ENCODE measurements at regions not wholly inside any gene's neighbourhood (a gene's known extent, or its start where the extent isn't known, plus 50 kb on each side); places are given as distances from the start of the nearest gene placed in this dataset.

GRCh38 chr5:128838623-128839022 is 126.7 kb upstream of the SLC27A6 start:
- H3K36me3 ChIP-seq (ENCODE audit: control insufficient read depth, insufficient read depth, low read length) = no peaks in the 10 kb centered on the region
- no peak for DNase-seq (ENCODE audit: low read depth)
- no peaks in the 10 kb centered on the region for H3K27me3 ChIP-seq (ENCODE audit: control insufficient read depth, insufficient read depth, low read length)
- no peak overlapping the region for H3K4me3 ChIP-seq (ENCODE audit: low read depth, low read length)
- POLR2A ChIA-PET = no interaction called here
- CTCF ChIA-PET = no interaction called here
- no peak for TF ChIP-seq CTCF (IDR thresholded peaks at IDR 0.05; ENCODE audit: insufficient read depth, low read depth, low read length)

GRCh38 chr5:128842241-128842640 is 123.0 kb upstream of the SLC27A6 start:
- Histone ChIP-seq H3K27me3 (ENCODE audit: control insufficient read depth, insufficient read depth, low read length) (no peaks in the 10 kb centered on the region; the same call in 1 of the 2 replicates), H3K36me3 (ENCODE audit: control insufficient read depth, insufficient read depth, low read length) (no peaks in the 10 kb centered on the region), H3K4me3 (ENCODE audit: low read depth, low read length) (no peak overlapping the region)
- CTCF ChIA-PET = no interaction called here
- TF ChIP-seq CTCF (IDR thresholded peaks at IDR 0.05; ENCODE audit: insufficient read depth, low read depth, low read length) = no peak
- DNase-seq (ENCODE audit: low read depth) = no peak
- POLR2A ChIA-PET = no interaction called here

- no peaks in the 10 kb centered on the region; the same call in 1 of the 2 replicates for H3K27me3 ChIP-seq (ENCODE audit: control insufficient read depth, insufficient read depth, low read length)
- H3K36me3 ChIP-seq (ENCODE audit: control insufficient read depth, insufficient read depth, low read length) = no peaks in the 10 kb centered on the region
- DNase-seq (ENCODE audit: low read depth) = no peak
- no peak overlapping the region for H3K4me3 ChIP-seq (ENCODE audit: low read depth, low read length)
- CTCF ChIA-PET = interaction anchor here (0.7 to 1.5 kb wide), 3 partner anchors 625 to 638 kb away, joined by 3 read pairs; no protein-coding TSS in a partner anchor
- POLR2A ChIA-PET = no interaction called here
- TF ChIP-seq CTCF (IDR thresholded peaks at IDR 0.05; ENCODE audit: insufficient read depth, low read depth, low read length) = peak; percentile 16; the same call in 1 of the 2 replicates
These were observed 120.8 kb upstream of the SLC27A6 start for GRCh38 chr5:128844354-128844923.

GRCh38 chr5:128850049-128850448 is 115.2 kb upstream of the SLC27A6 start:
- CTCF ChIA-PET = no interaction called here
- no peaks in the 10 kb centered on the region for H3K36me3 ChIP-seq (ENCODE audit: control insufficient read depth, insufficient read depth, low read length)
- no peaks in the 10 kb centered on the region; the same call in 1 of the 2 replicates for H3K27me3 ChIP-seq (ENCODE audit: control insufficient read depth, insufficient read depth, low read length)
- DNase-seq (ENCODE audit: low read depth) = no peak
- POLR2A ChIA-PET = no interaction called here
- no peak for TF ChIP-seq CTCF (IDR thresholded peaks at IDR 0.05; ENCODE audit: insufficient read depth, low read depth, low read length)
- no peak overlapping the region for H3K4me3 ChIP-seq (ENCODE audit: low read depth, low read length)

GRCh38 chr5:128854931-128855330 is 110.4 kb upstream of the SLC27A6 start:
- Histone ChIP-seq H3K4me3 (ENCODE audit: low read depth, low read length) (no peak overlapping the region), H3K27me3 (ENCODE audit: control insufficient read depth, insufficient read depth, low read length) (no peaks in the 10 kb centered on the region), H3K36me3 (ENCODE audit: control insufficient read depth, insufficient read depth, low read length) (no peaks in the 10 kb centered on the region)
- ChIA-PET POLR2A (no interaction called here), CTCF (interaction anchor here (0.9 kb wide), 1 partner anchor 9 kb away, joined by 3 read pairs; no protein-coding TSS in a partner anchor)
- no peak for DNase-seq (ENCODE audit: low read depth)
- TF ChIP-seq CTCF (IDR thresholded peaks at IDR 0.05; ENCODE audit: insufficient read depth, low read depth, low read length) = no peak

Measured in BJ (cell line).